H1 (cell line): ENCODE measurements at regions not wholly inside any gene's neighbourhood (a gene's known extent, or its start where the extent isn't known, plus 50 kb on each side); places are given as distances from the start of the nearest gene placed in this dataset.

Experiments used
- ASH2L ChIP-seq: fragments of 200-600, 300-600 bp; sonication (generic); IDR thresholded peaks from one replicate; pipeline ENCODE4 v1.7.1; 2017; ENCODE audit warnings: low read length
- BACH1 ChIP-seq: IDR thresholded peaks from 2 replicates; pipeline ENCODE4 v1.6.1; 2012; ENCODE audit warnings: low read length, improper control_type of control experiment
- CHD7 ChIP-seq: fragments of 300-600 bp; sonication (generic); IDR thresholded peaks from 2 replicates; pipeline ENCODE4 v1.7.1; 2012; ENCODE audit warnings: low read length, moderate library complexity, mild to moderate bottlenecking, inconsistent platforms; ENCODE audit not compliant: insufficient replicate concordance
- CTBP2 ChIP-seq: IDR thresholded peaks from 2 replicates; pipeline ENCODE4 v1.7.0; 2011; ENCODE audit warnings: borderline replicate concordance, mild to moderate bottlenecking, moderate library complexity, mixed read lengths, low read length; ENCODE audit not compliant: insufficient read depth, insufficient read length
- GABPA ChIP-seq: IDR thresholded peaks from 2 replicates; pipeline ENCODE4 v1.6.1; 2011; ENCODE audit warnings: mild to moderate bottlenecking, low read length, moderate library complexity, borderline replicate concordance; ENCODE audit not compliant: insufficient read depth
- GTF2F1 ChIP-seq: IDR thresholded peaks from 2 replicates; pipeline ENCODE4 v1.6.1; 2012; ENCODE audit warnings: low read depth, low read length, improper control_type of control experiment, borderline replicate concordance
- MAFK ChIP-seq: IDR thresholded peaks from 2 replicates; pipeline ENCODE4 v1.6.1; 2012; ENCODE audit warnings: low read depth, mild to moderate bottlenecking, improper control_type of control experiment, low read length
- NRF1 ChIP-seq: IDR thresholded peaks from 2 replicates; pipeline ENCODE4 v1.6.1; 2011; ENCODE audit warnings: mild to moderate bottlenecking, low read depth, low read length, improper control_type of control experiment
- RAD21 ChIP-seq, 2 experiments: IDR thresholded peaks in 1 of 2; conservative IDR thresholded peaks in 1 of 2; 2 replicates each; pipeline ENCODE4 v1.6.1; 2011; ENCODE audit warnings: low read depth in 2 of 2, low read length in 2 of 2, improper control_type of control experiment in 1 of 2, inconsistent platforms in 1 of 2, mild to moderate bottlenecking in 1 of 2, moderate library complexity in 1 of 2
- SAP30 ChIP-seq: fragments of 300-600 bp; sonication (generic); IDR thresholded peaks from 2 replicates; pipeline ENCODE4 v1.7.1; 2012; ENCODE audit warnings: low read length, moderate library complexity, mild to moderate bottlenecking, inconsistent platforms; ENCODE audit not compliant: insufficient read depth, insufficient replicate concordance
- SP1 ChIP-seq: IDR thresholded peaks from 2 replicates; pipeline ENCODE4 v1.6.1; 2011; ENCODE audit warnings: low read depth, low read length
- TBP ChIP-seq: IDR thresholded peaks from 2 replicates; pipeline ENCODE4 v1.6.1; 2011; ENCODE audit warnings: low read depth, low read length, improper control_type of control experiment
- YY1 ChIP-seq: IDR thresholded peaks from 2 replicates; pipeline ENCODE4 v1.6.1; 2011; ENCODE audit warnings: low read depth, mild to moderate bottlenecking, low read length

- TF ChIP-seq CHD7 (no peak), GTF2F1 (no peak), TBP (no peak), NRF1 (no peak), MAFK (no peak), CTBP2 (no peak), GABPA (no peak), ASH2L (no peak), RAD21 (IDR thresholded peaks at IDR 0.05 in 1 of 2, conservative IDR thresholded peaks at IDR 0.05 in 1 of 2; ENCODE audit: low read depth in 2 of 2, low read length in 2 of 2) (no peak), YY1 (no peak), SP1 (no peak), BACH1 (no peak), SAP30 (no peak)
Measured at GRCh38 chr11:8829556-8829955, 81.4 kb upstream of the AKIP1 start (continued).
